IMR-90 (cell line): ENCODE measurements at regions not wholly inside any gene's neighbourhood (a gene's known extent, or its start where the extent isn't known, plus 50 kb on each side); places are given as distances from the start of the nearest gene placed in this dataset.

Source experiments
- BHLHE40 ChIP-seq: fragments of 150-350 bp; IDR thresholded peaks from 2 replicates; pipeline ENCODE4 v1.6.1; 2016; ENCODE audit warnings: mild to moderate bottlenecking, low read depth, low read length
- CEBPB ChIP-seq: IDR thresholded peaks from 2 replicates; pipeline ENCODE4 v1.6.1; 2012; ENCODE audit warnings: low read depth, low read length, improper control_type of control experiment
- CTCF ChIP-seq: conservative IDR thresholded peaks from 2 replicates; pipeline ENCODE4 v1.5.1; 2012; ENCODE audit warnings: mild to moderate bottlenecking, low read depth, low read length, improper control_type of control experiment
- POLR2A ChIP-seq: IDR thresholded peaks from 2 replicates; pipeline ENCODE4 v1.6.1; 2012; ENCODE audit warnings: mild to moderate bottlenecking, low read depth, low read length
- RAD21 ChIP-seq: IDR thresholded peaks from 2 replicates; pipeline ENCODE4 v1.6.1; 2012; ENCODE audit warnings: low read length, improper control_type of control experiment
- USF2 ChIP-seq: fragments of 150-350 bp; IDR thresholded peaks from 2 replicates; pipeline ENCODE4 v1.6.1; 2017; ENCODE audit warnings: mild to moderate bottlenecking, antibody characterized with exemption, low read length, low read depth

DNA sequence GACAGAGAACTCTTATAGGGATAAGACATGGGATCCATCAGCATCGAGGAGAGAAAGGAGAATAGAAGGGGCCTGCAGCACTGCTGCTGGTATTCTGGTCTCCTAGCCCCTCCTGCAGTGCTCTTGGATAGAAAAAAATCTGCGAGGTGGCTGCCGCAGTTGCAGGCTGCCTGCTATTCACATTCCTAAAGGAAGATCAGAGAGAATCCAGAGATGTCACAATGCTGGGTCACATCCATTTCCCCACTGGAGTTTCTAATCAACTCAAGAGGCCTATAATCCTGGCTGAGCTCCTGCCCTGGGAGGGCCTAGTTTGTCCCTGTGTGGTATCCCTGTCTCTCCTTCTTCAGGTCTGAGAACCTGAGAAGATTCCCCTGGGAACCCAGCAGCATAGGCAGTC, 357.8 kb downstream of the MAFB start:
- no peak for TF ChIP-seq CTCF
- no peak for TF ChIP-seq CEBPB
- TF ChIP-seq POLR2A = no peak
- TF ChIP-seq USF2 = no peak
- TF ChIP-seq RAD21 = no peak
- no peak for TF ChIP-seq BHLHE40
